HG03159 (cell line): ENCODE measurements at regions not wholly inside any gene's neighbourhood (a gene's known extent, or its start where the extent isn't known, plus 50 kb on each side); places are given as distances from the start of the nearest gene placed in this dataset.
"Not testable (repeated sequence)": the region's sequence is repeated elsewhere in the genome, so short reads cannot be mapped to it uniquely, and the experiment has no call there.

Source experiments
- ATAC-seq: cut with Tn5 transposase; IDR thresholded peaks from one replicate; pipeline ENCODE4 v1.9.1; 2021; ENCODE audit warnings: mild to moderate bottlenecking, moderate library complexity; ENCODE audit not compliant: unreplicated experiment

DNA sequence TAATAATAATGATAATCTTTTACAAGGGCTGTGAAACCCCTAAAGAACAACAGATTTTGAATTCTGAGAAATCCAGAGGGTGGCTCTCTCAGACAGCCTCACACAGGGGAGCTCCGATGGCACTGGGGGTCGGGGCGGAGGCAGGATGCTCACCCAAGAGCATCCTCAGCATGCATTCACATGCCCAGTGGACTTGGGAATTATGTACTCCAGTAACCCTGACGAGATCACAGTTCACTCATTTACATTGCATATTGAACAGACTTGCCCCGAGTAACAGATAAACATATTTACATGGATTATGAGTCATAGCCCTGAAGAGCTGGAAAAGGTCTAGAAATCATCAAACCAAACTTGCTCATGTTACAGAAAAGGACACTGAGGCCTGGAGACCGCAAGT lies 482.7 kb upstream of the JARID2 start:
- no peak for ATAC-seq

GRCh38 chr6:14763616-14764015 lies 482.3 kb upstream of the JARID2 start:
- no peak for ATAC-seq

- ATAC-seq: no peak
These were observed 480.8 kb upstream of the JARID2 start for GRCh38 chr6:14765106-14765505.

DNA sequence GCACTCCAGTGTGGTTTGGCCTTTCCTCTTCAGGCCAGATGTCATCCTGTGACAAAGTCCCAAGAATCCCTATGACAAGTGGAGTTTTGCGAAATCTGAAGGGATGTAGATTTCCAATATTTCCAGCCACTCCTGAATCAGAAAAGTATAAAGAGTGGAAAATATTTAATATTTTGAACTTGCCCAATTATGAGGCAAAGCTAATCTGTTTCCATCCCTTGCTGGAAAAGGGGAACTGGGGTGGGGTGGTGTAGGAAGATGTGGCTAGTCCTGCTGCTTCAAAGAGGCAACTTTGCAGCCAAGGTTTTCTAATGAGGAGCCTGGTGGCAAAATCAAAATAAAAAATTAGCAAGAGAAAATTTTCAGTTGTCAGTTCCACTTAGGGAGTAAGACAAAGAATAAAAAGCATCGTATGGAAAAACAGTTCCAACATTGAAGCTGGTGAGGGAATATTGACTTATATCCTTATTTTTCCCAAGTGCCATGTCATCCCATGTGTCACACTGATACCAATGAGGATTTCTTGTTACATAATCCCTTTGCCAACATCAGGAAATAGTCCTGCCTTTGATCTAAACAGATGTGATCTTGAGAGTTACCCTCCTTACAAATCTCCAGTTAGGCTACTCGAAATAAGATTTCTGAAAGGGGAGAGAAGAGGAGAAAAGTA lies 480.0 kb upstream of the JARID2 start:
- no peak for ATAC-seq

GRCh38 chr6:14766391-14766994 lies 479.4 kb upstream of the JARID2 start:
- no peak for ATAC-seq

DNA sequence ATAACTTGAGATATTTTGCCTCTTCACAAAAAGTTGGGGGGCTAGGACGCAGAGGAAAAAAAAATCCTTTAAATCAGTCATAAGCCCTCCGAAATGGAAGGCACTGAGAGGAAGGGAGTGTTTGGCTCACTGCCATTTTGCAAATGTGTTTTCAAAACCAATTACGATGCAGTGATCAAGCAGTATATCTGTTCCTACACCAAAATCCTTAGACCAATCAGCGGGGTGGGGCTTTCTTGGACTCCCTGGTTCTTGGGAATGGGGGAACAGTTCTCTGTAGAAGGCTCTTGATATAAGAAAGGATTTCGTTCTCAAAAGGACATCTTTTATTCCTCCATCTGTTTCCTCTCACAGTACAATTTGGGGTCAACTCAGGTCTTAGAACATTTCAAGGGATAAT lies 478.6 kb upstream of the JARID2 start:
- no peak for ATAC-seq

DNA sequence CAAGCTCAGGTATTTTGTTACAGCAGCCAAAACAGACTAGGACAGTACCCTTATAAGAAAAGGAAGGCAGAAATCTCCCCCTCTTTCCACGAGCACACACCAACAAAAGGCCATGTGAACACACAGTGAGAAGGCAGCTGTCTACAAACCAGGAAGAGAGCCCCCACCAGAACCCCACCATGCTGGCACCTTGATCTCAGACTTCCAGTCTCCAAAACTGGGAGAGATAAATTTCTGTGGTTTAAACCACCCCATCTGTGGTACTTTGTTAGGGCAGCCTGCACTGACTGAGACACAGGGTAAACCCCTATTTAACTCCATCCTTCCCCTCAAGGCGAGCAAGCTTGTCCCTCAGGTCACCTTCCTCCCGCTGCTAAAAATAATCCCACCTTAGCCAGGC lies 475.8 kb upstream of the JARID2 start:
- no peak for ATAC-seq

GRCh38 chr6:14770572-14770971 lies 475.3 kb upstream of the JARID2 start:
- no peak for ATAC-seq

GRCh38 chr6:14771016-14771415 lies 474.9 kb upstream of the JARID2 start:
- ATAC-seq: no peak

DNA sequence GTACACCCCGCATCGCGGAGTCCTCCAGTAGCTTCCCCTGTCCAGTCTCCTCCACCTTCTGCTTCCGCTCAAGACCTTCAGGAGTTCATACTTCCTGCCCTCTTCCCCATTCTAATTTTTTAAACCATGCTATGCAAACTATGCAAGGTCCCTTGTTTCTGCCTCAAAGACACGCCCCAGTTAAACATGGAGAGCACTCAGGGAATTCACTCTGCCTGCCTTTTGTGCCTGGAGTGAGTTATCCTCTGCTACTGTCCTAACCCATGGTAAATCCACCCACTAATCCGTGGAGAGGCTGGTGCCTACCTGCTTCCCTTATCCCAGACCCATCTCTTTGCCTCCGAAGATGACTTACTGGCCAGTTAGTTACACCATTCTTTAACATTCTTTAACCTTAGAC lies 473.7 kb upstream of the JARID2 start:
- no peak for ATAC-seq

DNA sequence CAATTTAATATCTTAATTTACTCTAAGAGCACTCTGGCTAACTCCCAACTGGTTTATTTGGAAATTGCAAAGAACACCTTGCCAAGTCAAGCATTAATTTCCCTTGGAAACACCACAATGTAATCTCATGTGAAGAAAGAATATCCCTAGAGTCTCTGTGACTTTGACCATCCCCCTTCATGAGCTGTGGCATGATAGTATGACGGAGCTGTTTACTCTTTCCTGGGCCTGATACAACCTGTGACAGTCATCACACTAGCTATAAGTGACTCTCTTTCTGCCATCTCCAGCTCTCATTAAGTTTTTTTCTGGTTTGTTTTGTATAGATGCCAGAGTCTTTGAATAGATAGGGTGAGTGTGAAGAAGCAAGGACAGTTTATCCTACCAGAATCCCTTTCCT lies 470.3 kb upstream of the JARID2 start:
- no peak for ATAC-seq

- ATAC-seq: no peak
These were observed 469.6 kb upstream of the JARID2 start for GRCh38 chr6:14776307-14776706.

GRCh38 chr6:14781772-14782525 lies 463.9 kb upstream of the JARID2 start:
- no peak for ATAC-seq

- ATAC-seq: not testable (repeated sequence)
These were observed 462.9 kb upstream of the JARID2 start for GRCh38 chr6:14782921-14783464.

- no peak for ATAC-seq
These were observed 462.3 kb upstream of the JARID2 start for GRCh38 chr6:14783594-14783993.

DNA sequence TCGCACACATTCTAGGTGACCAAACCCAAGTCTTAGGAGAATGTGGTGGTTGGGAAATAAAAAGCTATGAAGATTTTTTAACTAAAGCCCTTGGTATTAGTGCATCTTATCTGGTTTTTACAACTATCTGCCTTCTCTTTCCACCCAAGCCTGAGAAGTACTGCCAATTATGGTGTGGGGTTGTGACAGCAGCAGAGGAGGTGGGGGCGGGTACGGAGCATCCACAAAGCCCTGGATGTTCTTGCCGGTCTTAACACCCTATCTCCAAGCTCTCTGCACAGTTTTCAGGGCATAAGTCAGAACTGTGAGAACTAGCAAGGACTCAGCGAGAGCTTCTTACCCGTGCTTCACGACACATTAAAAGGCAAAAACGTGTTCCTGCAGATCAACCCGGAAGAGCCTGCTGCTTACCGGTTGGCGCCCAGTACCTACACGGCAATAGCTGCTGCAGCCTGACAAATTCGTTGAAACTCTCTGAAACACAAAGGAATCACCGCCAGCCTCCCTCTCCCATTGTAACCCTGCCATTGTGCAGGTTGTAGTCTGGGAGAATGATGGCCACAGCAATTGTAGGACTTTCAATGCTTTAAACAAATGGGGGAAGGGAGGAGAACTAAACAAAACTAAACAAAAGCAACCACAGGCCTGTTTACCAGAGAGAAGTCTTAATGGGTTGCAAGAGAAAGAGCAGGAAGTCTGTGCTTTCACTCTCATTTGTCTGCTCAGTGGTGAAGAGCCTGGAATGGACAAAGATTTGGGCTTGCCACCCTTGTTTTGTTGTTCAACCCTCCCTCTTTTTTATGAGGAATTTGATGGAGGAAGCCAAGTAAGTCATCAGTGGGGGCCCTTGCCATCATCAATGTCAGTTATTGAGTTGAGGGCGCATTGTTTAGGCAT lies 461.0 kb upstream of the JARID2 start:
- no peak for ATAC-seq

DNA sequence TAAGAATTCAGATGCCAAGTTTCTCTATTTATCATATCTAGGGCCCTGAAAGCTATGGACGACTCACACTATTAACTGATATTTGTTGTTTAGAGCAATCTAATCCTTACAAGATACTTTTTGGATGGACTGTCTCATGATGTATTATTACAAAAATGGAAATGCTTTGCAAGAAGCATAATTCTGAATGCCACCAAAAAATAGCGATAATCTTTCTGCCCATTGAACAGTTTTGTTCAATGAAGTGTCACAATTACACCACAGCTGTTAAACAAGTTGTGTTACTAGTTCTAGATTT lies 460.4 kb upstream of the JARID2 start:
- ATAC-seq: no peak

GRCh38 chr6:14786008-14786407 lies 459.9 kb upstream of the JARID2 start:
- ATAC-seq: no peak

- ATAC-seq: no peak
These were observed 459.4 kb upstream of the JARID2 start for GRCh38 chr6:14786455-14786854.

GRCh38 chr6:14787250-14787649 lies 458.6 kb upstream of the JARID2 start:
- ATAC-seq: no peak

- no peak for ATAC-seq
These were observed 458.2 kb upstream of the JARID2 start for GRCh38 chr6:14787677-14788076.
